ENCODE measurements at regions not wholly inside any gene's neighbourhood (a gene's known extent, or its start where the extent isn't known, plus 50 kb on each side); places are given as distances from the start of the nearest gene placed in this dataset.

DNA sequence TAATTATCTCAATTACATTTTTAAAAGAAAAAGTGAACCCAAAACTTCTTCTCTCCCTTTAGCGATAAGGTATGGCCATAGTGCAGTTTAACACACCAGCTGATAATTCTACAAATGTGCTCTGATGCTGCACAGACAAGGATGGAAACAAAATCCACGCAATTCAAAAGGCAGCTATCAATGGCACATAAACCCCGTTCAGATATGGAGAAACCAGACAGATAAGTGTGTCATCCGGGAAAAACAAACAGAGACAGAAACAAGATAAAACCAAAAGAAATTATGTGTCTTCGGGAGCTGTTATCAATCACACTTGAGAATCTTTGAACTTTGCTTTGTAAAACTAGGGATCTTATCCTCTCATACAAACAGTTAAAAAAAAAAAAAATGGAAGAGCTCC lies 73.6 kb downstream of the SIPA1L2 start:
- intact Hi-C loops (cut with DNase I), result loop anchor here in 3 of 10 donors (5.0 to 10.0 kb wide), 2 partner anchors 66 to 68 kb away; no protein-coding TSS in a partner anchor
- peaks cover 11 to 94% (median 81%) of the 10 kb centered on the region in 9 donors for H3K4me1 ChIP-seq
- H3K9me3 ChIP-seq, result no peaks in the 10 kb centered on the region
- WGBS, 2 donors, result 33 to 54% methylated on average over 5 of the region's 5 CpGs
- ATAC-seq (no peak), DNase-seq (no peak)
- no peaks in the 10 kb centered on the region for H3K27me3 ChIP-seq
- TF ChIP-seq, protein P1, sequence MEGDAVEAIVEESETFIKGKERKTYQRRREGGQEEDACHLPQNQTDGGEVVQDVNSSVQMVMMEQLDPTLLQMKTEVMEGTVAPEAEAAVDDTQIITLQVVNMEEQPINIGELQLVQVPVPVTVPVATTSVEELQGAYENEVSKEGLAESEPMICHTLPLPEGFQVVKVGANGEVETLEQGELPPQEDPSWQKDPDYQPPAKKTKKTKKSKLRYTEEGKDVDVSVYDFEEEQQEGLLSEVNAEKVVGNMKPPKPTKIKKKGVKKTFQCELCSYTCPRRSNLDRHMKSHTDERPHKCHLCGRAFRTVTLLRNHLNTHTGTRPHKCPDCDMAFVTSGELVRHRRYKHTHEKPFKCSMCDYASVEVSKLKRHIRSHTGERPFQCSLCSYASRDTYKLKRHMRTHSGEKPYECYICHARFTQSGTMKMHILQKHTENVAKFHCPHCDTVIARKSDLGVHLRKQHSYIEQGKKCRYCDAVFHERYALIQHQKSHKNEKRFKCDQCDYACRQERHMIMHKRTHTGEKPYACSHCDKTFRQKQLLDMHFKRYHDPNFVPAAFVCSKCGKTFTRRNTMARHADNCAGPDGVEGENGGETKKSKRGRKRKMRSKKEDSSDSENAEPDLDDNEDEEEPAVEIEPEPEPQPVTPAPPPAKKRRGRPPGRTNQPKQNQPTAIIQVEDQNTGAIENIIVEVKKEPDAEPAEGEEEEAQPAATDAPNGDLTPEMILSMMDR (IDR thresholded peaks at IDR 0.05), result no peak
- peaks cover 0 to 6% (median 0%) of the 10 kb centered on the region in 9 donors for H3K36me3 ChIP-seq
- H3K27ac ChIP-seq, result peak overlapping the region in 5 of 10 donors; percentile 41 to 87 (median 59)
- peak overlapping the region in 1 of 10 donors; percentile 4 for H3K4me3 ChIP-seq

DNA sequence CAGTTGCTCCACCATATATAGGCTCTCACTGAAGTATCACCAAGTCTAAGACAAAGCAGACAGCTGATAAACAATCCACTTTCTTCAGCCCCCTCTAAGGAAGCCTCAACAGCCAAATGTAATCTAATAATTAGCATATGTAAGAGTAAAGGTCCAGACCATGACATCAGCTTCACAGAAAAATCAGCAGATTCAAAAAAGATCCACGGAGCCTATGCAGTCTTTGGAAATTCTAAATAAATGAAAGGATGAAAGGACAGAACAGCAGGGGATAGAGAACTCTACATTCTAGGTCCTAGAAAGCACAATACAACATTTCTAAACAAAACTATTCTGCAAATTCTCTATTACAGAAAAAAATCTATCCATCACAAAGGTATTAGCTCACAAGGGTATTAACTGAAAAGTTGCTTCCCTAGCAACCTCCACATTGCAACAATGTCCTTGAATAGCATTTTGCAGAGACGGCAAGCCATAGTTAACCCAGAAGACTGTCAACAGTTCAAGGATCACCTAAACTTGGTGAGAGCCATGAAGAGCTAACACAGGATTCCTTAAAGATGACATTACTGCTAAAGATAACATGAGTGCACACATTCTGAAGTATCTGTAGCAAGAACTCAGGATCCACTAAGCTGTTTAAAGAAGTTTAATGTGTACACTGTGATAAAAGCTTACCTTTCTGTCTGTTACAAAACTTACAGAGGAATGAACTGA lies 74.3 kb downstream of the SIPA1L2 start:
- Histone ChIP-seq H3K36me3 (peaks cover 0 to 2% (median 0%) of the 10 kb centered on the region in 9 donors), H3K27me3 (no peaks in the 10 kb centered on the region), H3K9me3 (no peaks in the 10 kb centered on the region), H3K4me3 (peak overlapping the region in 1 of 10 donors; percentile 4), H3K27ac (peak overlapping the region in 5 of 10 donors; percentile 77 to 87 (median 80)), H3K4me1 (peaks cover 11 to 96% (median 78%) of the 10 kb centered on the region in 9 donors)
- DNase-seq (no peak), ATAC-seq (peak; percentile 28 to 70 (median 48))
- intact Hi-C loops (cut with DNase I), result loop anchor here in 3 of 10 donors (5.0 to 10.0 kb wide), 2 partner anchors 67 to 69 kb away; no protein-coding TSS in a partner anchor
- WGBS, 2 donors, result 43 to 54% methylated on average over 2 of the region's 2 CpGs
- TF ChIP-seq, protein P1 (IDR thresholded peaks at IDR 0.05), result no peak

DNA sequence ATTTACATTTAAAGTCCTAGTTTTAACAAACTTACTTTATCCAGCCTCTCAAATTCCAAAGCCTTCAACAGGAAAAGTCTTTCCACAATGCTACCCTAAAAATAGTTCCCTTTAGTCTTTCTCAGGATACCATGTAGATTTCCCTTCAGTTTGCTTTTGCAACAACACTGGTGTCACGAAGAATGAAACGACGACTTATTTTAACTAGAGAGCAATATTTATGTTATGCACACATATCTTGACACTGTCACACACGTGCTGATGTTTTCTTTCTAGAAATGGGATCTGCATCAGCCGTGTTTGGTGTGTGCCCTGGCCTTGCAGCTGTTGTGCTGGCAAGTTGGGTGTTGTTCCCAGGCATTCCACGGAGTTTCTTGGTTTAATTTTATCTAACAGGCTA lies 75.5 kb downstream of the SIPA1L2 start:
- no peaks in the 10 kb centered on the region for H3K27me3 ChIP-seq
- peak overlapping the region in 8 of 10 donors; percentile 9 to 87 (median 78) for H3K27ac ChIP-seq
- 10 to 15% methylated on average over 6 of the region's 6 CpGs for WGBS, 2 donors
- DNase-seq (no peak), ATAC-seq (peak in 2 of 8 donors; percentile 4 to 13)
- no peaks in the 10 kb centered on the region for H3K36me3 ChIP-seq
- TF ChIP-seq, protein P1 (IDR thresholded peaks at IDR 0.05), result no peak
- no peaks in the 10 kb centered on the region for H3K9me3 ChIP-seq
- peak overlapping the region in 1 of 10 donors; percentile 0 for H3K4me3 ChIP-seq
- H3K4me1 ChIP-seq, result peaks cover 7 to 95% (median 75%) of the 10 kb centered on the region in 9 donors
- intact Hi-C loops (cut with DNase I), result loop anchor here in 2 of 10 donors (5.0 to 10.0 kb wide), 2 partner anchors 42 to 70 kb away; no protein-coding TSS in a partner anchor

DNA sequence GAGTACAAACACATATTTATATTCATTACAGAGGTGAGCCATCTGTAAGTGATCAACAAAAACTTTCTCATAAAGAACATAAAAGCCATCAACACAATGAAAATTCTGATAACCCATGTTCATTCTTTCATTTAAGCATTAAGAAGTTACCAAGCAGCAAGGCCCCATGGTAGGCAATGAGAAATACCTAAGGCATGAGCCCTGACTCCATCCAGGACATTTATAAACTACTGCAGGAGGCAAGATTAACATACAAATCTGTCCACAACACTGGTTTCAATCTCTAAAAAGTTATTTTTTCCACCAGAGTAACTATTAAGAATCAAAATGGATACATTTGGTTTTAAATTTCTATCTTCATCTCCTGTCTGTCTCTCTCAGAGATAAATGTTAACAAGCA lies 76.1 kb downstream of the SIPA1L2 start:
- no peaks in the 10 kb centered on the region for H3K36me3 ChIP-seq
- intact Hi-C loops (cut with DNase I), result loop anchor here in 3 of 10 donors (2.0 to 10.0 kb wide), 4 partner anchors 42 to 233 kb away; no protein-coding TSS in a partner anchor
- TF ChIP-seq, protein P1 (IDR thresholded peaks at IDR 0.05), result no peak
- no peaks in the 10 kb centered on the region for H3K9me3 ChIP-seq
- peaks cover 4 to 95% (median 75%) of the 10 kb centered on the region in 9 donors for H3K4me1 ChIP-seq
- H3K4me3 ChIP-seq, result no peak overlapping the region
- no peak for ATAC-seq
- DNase-seq, result no peak
- H3K27me3 ChIP-seq, result no peaks in the 10 kb centered on the region
- peak overlapping the region in 9 of 10 donors; percentile 7 to 87 (median 77) for H3K27ac ChIP-seq
